Neural progenitor cell (in vitro differentiated cells): ENCODE measurements at regions not wholly inside any gene's neighbourhood (a gene's known extent, or its start where the extent isn't known, plus 50 kb on each side); places are given as distances from the start of the nearest gene placed in this dataset.

Source experiments
- EZH2phosphoT487 ChIP-seq: fragments of 200-600 bp; sonication (generic); IDR thresholded peaks from 2 replicates; pipeline ENCODE4 v1.6.1; 2017; ENCODE audit warnings: antibody characterized with exemption
- TF ChIP-seq, protein P1 (sequence below): fragments of 200-600 bp; sonication (generic); IDR thresholded peaks from 2 replicates; pipeline ENCODE4 v1.5.1; 2017; ENCODE audit warnings: antibody characterized with exemption, mild to moderate bottlenecking

DNA sequence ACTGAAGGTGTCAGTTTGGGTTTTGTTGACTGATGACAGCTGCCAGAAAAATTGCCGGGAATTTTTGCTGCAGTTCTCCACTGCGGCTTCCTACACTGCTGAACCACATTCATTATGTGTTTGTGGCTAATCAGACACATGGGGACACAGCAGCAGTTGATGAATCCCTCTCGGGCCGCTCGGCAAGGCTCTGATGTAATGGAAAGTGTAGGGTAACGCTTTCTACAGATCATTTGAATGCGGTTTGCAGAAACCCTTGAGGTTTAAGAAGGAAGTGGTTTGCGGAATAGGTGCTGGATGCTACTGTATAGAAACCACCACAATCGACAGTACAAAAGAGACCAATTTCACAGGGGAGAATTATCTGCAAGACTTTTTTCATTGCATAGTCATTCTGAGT is 138.7 kb upstream of the SASH1 start:
- TF ChIP-seq, protein P1, sequence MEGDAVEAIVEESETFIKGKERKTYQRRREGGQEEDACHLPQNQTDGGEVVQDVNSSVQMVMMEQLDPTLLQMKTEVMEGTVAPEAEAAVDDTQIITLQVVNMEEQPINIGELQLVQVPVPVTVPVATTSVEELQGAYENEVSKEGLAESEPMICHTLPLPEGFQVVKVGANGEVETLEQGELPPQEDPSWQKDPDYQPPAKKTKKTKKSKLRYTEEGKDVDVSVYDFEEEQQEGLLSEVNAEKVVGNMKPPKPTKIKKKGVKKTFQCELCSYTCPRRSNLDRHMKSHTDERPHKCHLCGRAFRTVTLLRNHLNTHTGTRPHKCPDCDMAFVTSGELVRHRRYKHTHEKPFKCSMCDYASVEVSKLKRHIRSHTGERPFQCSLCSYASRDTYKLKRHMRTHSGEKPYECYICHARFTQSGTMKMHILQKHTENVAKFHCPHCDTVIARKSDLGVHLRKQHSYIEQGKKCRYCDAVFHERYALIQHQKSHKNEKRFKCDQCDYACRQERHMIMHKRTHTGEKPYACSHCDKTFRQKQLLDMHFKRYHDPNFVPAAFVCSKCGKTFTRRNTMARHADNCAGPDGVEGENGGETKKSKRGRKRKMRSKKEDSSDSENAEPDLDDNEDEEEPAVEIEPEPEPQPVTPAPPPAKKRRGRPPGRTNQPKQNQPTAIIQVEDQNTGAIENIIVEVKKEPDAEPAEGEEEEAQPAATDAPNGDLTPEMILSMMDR, result no peak
- TF ChIP-seq EZH2phosphoT487, result no peak
